BE2C (cell line): ENCODE measurements at regions not wholly inside any gene's neighbourhood (a gene's known extent, or its start where the extent isn't known, plus 50 kb on each side); places are given as distances from the start of the nearest gene placed in this dataset.

ENCODE experiments used
- DNase-seq: peaks from one replicate; pipeline ENCODE4 v3.0.0-alpha.2; 2020
- H3K27me3 ChIP-seq: fragments of 250-450 bp; sonication (Bioruptor Pico); 2 replicates; pipeline ENCODE4 v1.5.1; 2020; ENCODE audit warnings: mild to moderate bottlenecking
- H3K36me3 ChIP-seq: fragments of 250-450 bp; sonication (Bioruptor Pico); 2 replicates; pipeline ENCODE4 v1.5.1; 2020; ENCODE audit warnings: mild to moderate bottlenecking
- H3K4me1 ChIP-seq: fragments of 250-450 bp; sonication (Bioruptor Pico); 2 replicates; pipeline ENCODE4 v1.5.1; 2020
- H3K4me3 ChIP-seq: 2 replicates; pipeline ENCODE4 v1.5.1; 2011; ENCODE audit warnings: low read depth, low read length
- H3K9me3 ChIP-seq: fragments of 250-450 bp; sonication (Bioruptor Pico); 2 replicates; pipeline ENCODE4 v1.5.1; 2020
- CTCF ChIP-seq: IDR thresholded peaks from 2 replicates; pipeline ENCODE4 v1.5.1; 2012; ENCODE audit warnings: mild to moderate bottlenecking, low read depth, low read length

- DNase-seq = no peak
- no peaks in the 10 kb centered on the region for H3K4me1 ChIP-seq
- TF ChIP-seq CTCF = no peak
- H3K36me3 ChIP-seq = no peaks in the 10 kb centered on the region
- H3K4me3 ChIP-seq = no peak overlapping the region
- no peaks in the 10 kb centered on the region for H3K9me3 ChIP-seq
- no peaks in the 10 kb centered on the region for H3K27me3 ChIP-seq
Observed at GRCh38 chr18:8977166-8977565, 125.3 kb upstream of the NDUFV2 start.

DNA sequence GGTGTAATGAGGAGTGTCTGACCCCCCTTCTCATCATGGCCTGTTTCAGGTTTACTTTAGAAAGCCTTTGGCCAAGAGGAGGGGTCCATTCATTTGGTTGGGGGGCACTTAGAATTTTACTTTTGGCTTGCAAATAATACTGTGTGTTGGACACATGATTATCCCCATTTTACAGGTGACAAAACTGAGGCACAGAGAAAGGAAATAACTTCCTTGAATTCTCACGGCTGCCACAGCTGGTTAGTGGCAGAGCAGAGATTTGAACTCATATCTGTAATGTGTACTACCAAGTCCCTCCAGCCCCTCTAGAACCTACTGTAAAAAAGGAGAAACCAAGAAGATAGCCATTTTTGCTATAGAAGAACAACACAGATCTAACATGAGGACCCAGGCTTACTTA lies 124.8 kb upstream of the NDUFV2 start:
- H3K4me1 ChIP-seq = peaks cover 2% of the 10 kb centered on the region; the same call in 1 of the 2 replicates
- TF ChIP-seq CTCF = no peak
- H3K36me3 ChIP-seq = no peaks in the 10 kb centered on the region

GRCh38 chr18:8978394-8978793 lies 124.1 kb upstream of the NDUFV2 start:
- DNase-seq = no peak
- TF ChIP-seq CTCF = no peak
- H3K4me3 ChIP-seq = no peak overlapping the region
- no peaks in the 10 kb centered on the region for H3K36me3 ChIP-seq
- H3K4me1 ChIP-seq = peaks cover 6% of the 10 kb centered on the region; the same call in 1 of the 2 replicates
- no peaks in the 10 kb centered on the region for H3K9me3 ChIP-seq
- H3K27me3 ChIP-seq = no peaks in the 10 kb centered on the region

More for the DNA sequence above, 124.8 kb upstream of the NDUFV2 start:
- H3K9me3 ChIP-seq = no peaks in the 10 kb centered on the region
- H3K4me3 ChIP-seq = no peak overlapping the region
- DNase-seq = no peak
- no peaks in the 10 kb centered on the region for H3K27me3 ChIP-seq

- DNase-seq = no peak
- no peaks in the 10 kb centered on the region for H3K9me3 ChIP-seq
- no peaks in the 10 kb centered on the region for H3K27me3 ChIP-seq
- no peak overlapping the region for H3K4me3 ChIP-seq
- H3K36me3 ChIP-seq = no peaks in the 10 kb centered on the region
- no peak for TF ChIP-seq CTCF
- H3K4me1 ChIP-seq = peaks cover 6% of the 10 kb centered on the region; the same call in 1 of the 2 replicates
Observed at GRCh38 chr18:8979258-8979988, 123.1 kb upstream of the NDUFV2 start.

DNA sequence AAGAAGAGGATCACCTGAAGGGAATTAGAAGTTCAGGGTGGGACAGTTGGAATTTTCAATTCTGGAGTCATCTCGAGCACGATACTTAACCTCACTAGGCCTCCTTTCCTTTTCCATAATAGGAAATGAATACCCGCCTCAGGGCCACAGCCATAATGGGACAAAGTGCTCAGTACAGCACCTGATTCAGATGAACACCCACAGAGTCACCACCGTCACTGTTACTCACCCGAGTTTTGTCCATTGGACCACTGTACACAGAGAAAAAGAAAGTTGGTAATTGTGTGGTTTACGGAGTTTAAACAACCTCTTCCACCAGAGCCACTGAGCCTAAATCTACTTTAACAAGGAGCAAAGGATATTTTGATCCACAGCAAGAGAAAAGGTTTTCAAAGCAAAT lies 122.0 kb upstream of the NDUFV2 start:
- TF ChIP-seq CTCF = no peak
- Histone ChIP-seq H3K9me3 (no peaks in the 10 kb centered on the region), H3K36me3 (no peaks in the 10 kb centered on the region), H3K4me1 (peaks cover 6% of the 10 kb centered on the region; the same call in 1 of the 2 replicates), H3K27me3 (no peaks in the 10 kb centered on the region), H3K4me3 (no peak overlapping the region)
- no peak for DNase-seq

- Histone ChIP-seq H3K4me3 (no peak overlapping the region), H3K4me1 (peaks cover 6% of the 10 kb centered on the region; the same call in 1 of the 2 replicates), H3K36me3 (no peaks in the 10 kb centered on the region), H3K9me3 (no peaks in the 10 kb centered on the region), H3K27me3 (no peaks in the 10 kb centered on the region)
- TF ChIP-seq CTCF = no peak
- DNase-seq = no peak
Observed at GRCh38 chr18:8980918-8981317, 121.6 kb upstream of the NDUFV2 start.
